K562 (cell line): ENCODE measurements at regions not wholly inside any gene's neighbourhood (a gene's known extent, or its start where the extent isn't known, plus 50 kb on each side); places are given as distances from the start of the nearest gene placed in this dataset.

Experiments used
- ATAC-seq: fragments of 200-7000 bp; cut with Tn5 transposase; 3 replicates; pipeline ENCODE4 v1.9.1; 2020; ENCODE audit warnings: moderate library complexity
- BruUV-seq: library from RNA; stranded (reverse); fragments of 400-500 nt; replicated peaks from 2 replicates; lab custom pipeline; 2021; lab: Mats Ljungman, UMichigan
- CTCF ChIA-PET: fragments of 300-600 bp; formaldehyde crosslinking; extraction: SDS; loops from one replicate; lab custom pipeline; 2021; ENCODE audit warnings: low intra/inter-chr PET ratio; lab: Yijun Ruan, JAX
- POLR2A ChIA-PET: fragments of 300-600, 350-650 bp; sonication (Branson Sonifier 250); formaldehyde crosslinking; extraction: SDS; loops from one replicate; lab custom pipeline; 2021; ENCODE audit warnings: antibody characterized with exemption, inconsistent platforms; lab: Yijun Ruan, JAX
- DNase-seq, 4 experiments: peaks; one replicate each; pipeline versions ENCODE4 v3.0.0 to v3.0.0-alpha.2; 2011 to 2018; ENCODE audit warnings: low spot score in 3 of 4, mixed read lengths in 3 of 4; ENCODE audit errors: extremely low read depth in 1 of 4
- FAIRE-seq: peaks from 2 replicates; lab custom pipeline; 2011; peaks lifted over from hg19 to GRCh38; lab: Jason Lieb, UNC
- H2AFZ ChIP-seq: 2 replicates; pipeline ENCODE4 v1.6.0; 2011; ENCODE audit warnings: low read depth, low read length, control low read depth, inconsistent platforms
- H3K27ac ChIP-seq: fragments of 200-600 bp; 3 replicates; pipeline ENCODE4 v1.8.0; 2011; ENCODE audit warnings: low read depth, mild to moderate bottlenecking, control low read depth, inconsistent platforms, low read length, moderate library complexity, mixed read lengths; ENCODE audit errors: extremely low read depth
- H3K27me3 ChIP-seq, 2 experiments: fragments of 300-600 bp in 1 of 2; 2 replicates in 1 of 2; 3 replicates in 1 of 2; pipeline versions ENCODE4 v1.6.0 to v1.8.0; 2011; ENCODE audit warnings: inconsistent platforms in 2 of 2, low read length in 2 of 2, mild to moderate bottlenecking in 1 of 2, mixed read lengths in 1 of 2, moderate library complexity in 1 of 2; ENCODE audit not compliant: control insufficient read depth in 2 of 2, insufficient read depth in 2 of 2
- H3K36me3 ChIP-seq: fragments of 300-600 bp; 3 replicates; pipeline ENCODE4 v1.8.0; 2011; ENCODE audit warnings: mild to moderate bottlenecking, low read length, inconsistent platforms; ENCODE audit not compliant: control insufficient read depth, insufficient read depth
- H3K4me1 ChIP-seq, 2 experiments: fragments of 200-600 bp in 1 of 2; replicated peaks in 1 of 2; 2 replicates in 1 of 2; 3 replicates in 1 of 2; pipeline versions ENCODE4 v1.5.1 to v1.8.0; 2011; ENCODE audit warnings: inconsistent platforms in 2 of 2, low read length in 2 of 2, mild to moderate bottlenecking in 1 of 2, mixed read lengths in 1 of 2, moderate library complexity in 1 of 2; ENCODE audit not compliant: control insufficient read depth in 2 of 2, insufficient read depth in 2 of 2
- H3K4me2 ChIP-seq: 2 replicates; pipeline ENCODE4 v1.6.1; 2011; ENCODE audit warnings: low read length, control low read depth, inconsistent platforms, mixed read lengths; ENCODE audit not compliant: insufficient read depth
- H3K4me3 ChIP-seq: fragments of 200-600 bp; sonication (generic), shearing (Covaris generic); 2 replicates; pipeline ENCODE4 v1.5.1; 2016; ENCODE audit warnings: control low read depth, inconsistent platforms
- H3K79me2 ChIP-seq: fragments of 200-600 bp; 3 replicates; pipeline ENCODE4 v1.8.0; 2011; ENCODE audit warnings: low read length, inconsistent platforms; ENCODE audit not compliant: control insufficient read depth, insufficient read depth
- H3K9ac ChIP-seq, 2 experiments: 2 replicates each; pipeline versions ENCODE4 v1.6.0 to v1.6.1; 2011; ENCODE audit warnings: low read depth in 2 of 2, low read length in 2 of 2, control low read depth in 1 of 2, inconsistent platforms in 1 of 2, mild to moderate bottlenecking in 1 of 2, mixed read lengths in 1 of 2; ENCODE audit not compliant: insufficient read depth in 1 of 2
- H3K9me1 ChIP-seq: one replicate; pipeline ENCODE4 v1.6.0; 2011; ENCODE audit warnings: inconsistent platforms, mild to moderate bottlenecking, low read length, moderate library complexity; ENCODE audit not compliant: control insufficient read depth, insufficient read depth
- H3K9me3 ChIP-seq: replicated peaks from 2 replicates; pipeline ENCODE4 v1.5.1; 2011; ENCODE audit warnings: low read depth, low read length, inconsistent platforms; ENCODE audit not compliant: control insufficient read depth, insufficient read depth
- H4K20me1 ChIP-seq: replicated peaks from 2 replicates; pipeline ENCODE4 v1.6.1; 2011; ENCODE audit warnings: low read length, inconsistent platforms, mixed read lengths; ENCODE audit not compliant: control insufficient read depth, insufficient read depth
- ATF7 ChIP-seq: fragments of 450-650 bp; IDR thresholded peaks from 2 replicates; pipeline ENCODE4 v1.7.1; 2014; ENCODE audit warnings: mild to moderate bottlenecking, moderate library complexity
- E2F3 ChIP-seq: fragments of 250-450 bp; sonication (Bioruptor Pico); IDR thresholded peaks from 2 replicates; pipeline ENCODE4 v1.4.0; 2020; ENCODE audit warnings: mild to moderate bottlenecking
- HNRNPL ChIP-seq: fragments of 200-400 bp; formaldehyde crosslinking; IDR thresholded peaks from 2 replicates; pipeline ENCODE4 v1.6.1; 2017; ENCODE audit warnings: low read depth, mild to moderate bottlenecking, low read length
- JUND ChIP-seq, 2 experiments: IDR thresholded peaks; 2 replicates in 1 of 2; 3 replicates in 1 of 2; pipeline ENCODE4 v1.6.1; 2011; ENCODE audit warnings: borderline replicate concordance in 2 of 2, low read depth in 2 of 2, low read length in 2 of 2, improper control_type of control experiment in 1 of 2, missing biosample characterization in 1 of 2, missing genetic modification characterization in 1 of 2, missing genetic modification reagents in 1 of 2
- NFIX ChIP-seq: fragments of 250-450 bp; sonication (Bioruptor Pico); IDR thresholded peaks from 2 replicates; pipeline ENCODE4 v1.4.0; 2020; ENCODE audit warnings: low read depth, mild to moderate bottlenecking, moderate library complexity
- SNRNP70 ChIP-seq: fragments of 200-400 bp; formaldehyde crosslinking; optimal IDR thresholded peaks from 2 replicates; pipeline ENCODE3; 2017; ENCODE audit warnings: low read depth, low read length
- UBTF ChIP-seq, 2 experiments: IDR thresholded peaks; 2 replicates each; pipeline ENCODE4 v1.6.1; 2012; ENCODE audit warnings: improper control_type of control experiment in 2 of 2, low read depth in 2 of 2, low read length in 2 of 2, borderline replicate concordance in 1 of 2
- ZNF253 ChIP-seq: fragments of 250-450 bp; sonication (Bioruptor Pico); conservative IDR thresholded peaks from 2 replicates; pipeline ENCODE4 v1.6.1; 2021; ENCODE audit warnings: mild to moderate bottlenecking
- ZNF398 ChIP-seq: fragments of 250-450 bp; sonication (Bioruptor Pico); IDR thresholded peaks from 2 replicates; pipeline ENCODE4 v1.8.0; 2021; ENCODE audit warnings: moderate library complexity, mild to moderate bottlenecking, inconsistent platforms
- WGBS: fragments of 100-300 bp; shearing (Covaris generic); methylation state at CpG from one replicate; pipeline ENCODE4 v1.1.6; 2016; ENCODE audit warnings: low coverage, mixed read lengths; ENCODE audit not compliant: insufficient coverage; ENCODE audit errors: missing lambda C conversion rate; 5-methylcytosine and 5-hydroxymethylcytosine counted together
- in situ Hi-C: fragments of 300-500 bp; cut with MboI; formaldehyde crosslinking; loops from 4 replicates; pipeline ENCODE4 v1.15.0; 2018; ENCODE audit warnings: inconsistent platforms, mixed read lengths
- intact Hi-C: fragments of 100-400 bp; cut with micrococcal nuclease; formaldehyde crosslinking; loops from 2 replicates; pipeline ENCODE4 v1.14.2; 2022
- TF ChIP-seq, protein P1 (sequence below): fragments of 450-650 bp; IDR thresholded peaks from 2 replicates; pipeline ENCODE4 v1.6.1; 2016; ENCODE audit warnings: antibody characterized with exemption
- TF ChIP-seq, protein P2 (sequence below): fragments of 450-650 bp; formaldehyde crosslinking; IDR thresholded peaks from 2 replicates; pipeline ENCODE4 v1.4.0; 2022; ENCODE audit warnings: missing genetic modification characterization

DNA sequence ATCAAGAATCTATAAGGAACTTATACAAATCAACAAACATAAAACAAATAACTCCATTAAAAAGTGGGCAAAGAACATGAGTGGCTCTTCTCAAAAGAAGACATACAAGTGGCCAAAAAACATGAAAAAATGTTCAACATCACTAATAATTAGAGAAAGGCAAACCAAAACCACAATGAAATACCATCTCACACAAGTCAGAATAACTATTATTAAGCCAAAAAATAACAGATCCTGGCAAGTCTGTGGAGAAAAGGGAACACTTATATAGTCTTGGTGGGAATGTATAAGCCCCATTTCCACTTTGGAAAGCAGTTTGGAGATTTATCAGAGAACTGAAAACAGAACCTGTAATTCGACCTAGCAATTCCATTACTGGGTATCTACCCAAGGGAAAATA is 921.0 kb downstream of the KCNA4 start:
- intact Hi-C loops: no loop called here
- CTCF ChIA-PET: no interaction called here
- no peak for TF ChIP-seq UBTF (IDR thresholded peaks at IDR 0.05; ENCODE audit: borderline replicate concordance in 1 of 2, low read depth in 2 of 2, low read length in 2 of 2)
- no peak for TF ChIP-seq E2F3 (CRISPR knock-in tag)
- no peak for TF ChIP-seq ZNF253 (CRISPR knock-in tag)
- TF ChIP-seq, protein P1, sequence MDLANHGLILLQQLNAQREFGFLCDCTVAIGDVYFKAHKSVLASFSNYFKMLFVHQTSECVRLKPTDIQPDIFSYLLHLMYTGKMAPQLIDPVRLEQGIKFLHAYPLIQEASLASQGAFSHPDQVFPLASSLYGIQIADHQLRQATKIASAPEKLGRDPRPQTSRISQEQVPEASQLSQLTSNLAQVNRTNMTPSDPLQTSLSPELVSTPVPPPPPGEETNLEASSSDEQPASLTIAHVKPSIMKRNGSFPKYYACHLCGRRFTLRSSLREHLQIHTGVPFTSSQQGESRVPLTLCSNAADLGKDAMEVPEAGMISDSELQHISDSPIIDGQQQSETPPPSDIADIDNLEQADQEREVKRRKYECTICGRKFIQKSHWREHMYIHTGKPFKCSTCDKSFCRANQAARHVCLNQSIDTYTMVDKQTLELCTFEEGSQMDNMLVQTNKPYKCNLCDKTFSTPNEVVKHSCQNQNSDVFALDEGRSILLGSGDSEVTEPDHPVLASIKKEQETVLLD: no peak
- TF ChIP-seq ATF7: no peak
- TF ChIP-seq HNRNPL: no peak
- no peak for TF ChIP-seq ZNF398 (CRISPR knock-in tag)
- TF ChIP-seq JUND (IDR thresholded peaks at IDR 0.05; ENCODE audit: borderline replicate concordance, low read depth, low read length): no peak
- TF ChIP-seq JUND (tag; IDR thresholded peaks at IDR 0.05; ENCODE audit: borderline replicate concordance, low read depth, low read length): no peak
- TF ChIP-seq NFIX (CRISPR knock-in tag): no peak
- TF ChIP-seq, protein P2, sequence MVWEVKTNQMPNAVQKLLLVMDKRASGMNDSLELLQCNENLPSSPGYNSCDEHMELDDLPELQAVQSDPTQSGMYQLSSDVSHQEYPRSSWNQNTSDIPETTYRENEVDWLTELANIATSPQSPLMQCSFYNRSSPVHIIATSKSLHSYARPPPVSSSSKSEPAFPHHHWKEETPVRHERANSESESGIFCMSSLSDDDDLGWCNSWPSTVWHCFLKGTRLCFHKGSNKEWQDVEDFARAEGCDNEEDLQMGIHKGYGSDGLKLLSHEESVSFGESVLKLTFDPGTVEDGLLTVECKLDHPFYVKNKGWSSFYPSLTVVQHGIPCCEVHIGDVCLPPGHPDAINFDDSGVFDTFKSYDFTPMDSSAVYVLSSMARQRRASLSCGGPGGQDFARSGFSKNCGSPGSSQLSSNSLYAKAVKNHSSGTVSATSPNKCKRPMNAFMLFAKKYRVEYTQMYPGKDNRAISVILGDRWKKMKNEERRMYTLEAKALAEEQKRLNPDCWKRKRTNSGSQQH (CRISPR knock-in tag): no peak
- TF ChIP-seq SNRNP70: no peak

More for the DNA sequence above, 921.0 kb downstream of the KCNA4 start:
- no TSS peak for BruUV-seq
- Histone ChIP-seq H3K4me1 (no peaks in the 10 kb centered on the region), H3K9me3 (no peaks in the 10 kb centered on the region; the same call in 1 of the 2 replicates), H3K27ac (no peak overlapping the region), H2AFZ (no peak overlapping the region), H3K79me2 (no peaks in the 10 kb centered on the region), H3K4me3 (no peak overlapping the region), H3K4me2 (no peak overlapping the region), H3K27me3 (no peaks in the 10 kb centered on the region), H4K20me1 (no peaks in the 10 kb centered on the region), H3K9me1 (no peaks in the 10 kb centered on the region), H3K36me3 (no peaks in the 10 kb centered on the region), H3K9ac (no peak overlapping the region)
- 5% methylated on average over 1 of the region's 1 CpG for WGBS
- ATAC-seq (no peak), FAIRE-seq (no peak), DNase-seq (no peak)
- POLR2A ChIA-PET: no interaction called here
- in situ Hi-C loops: no loop called here
